ENCODE measurements at regions not wholly inside any gene's neighbourhood (a gene's known extent, or its start where the extent isn't known, plus 50 kb on each side); places are given as distances from the start of the nearest gene placed in this dataset.

- H3K9me3 ChIP-seq (ENCODE audit: insufficient read depth, low read depth, low read length), result peaks cover 13% of the 10 kb centered on the region; the same call in 1 of the 2 replicates
- no peaks in the 10 kb centered on the region for H3K36me3 ChIP-seq (ENCODE audit: insufficient read depth, low read length)
- 70% methylated on average over 2 of the region's 2 CpGs for WGBS
- no peaks in the 10 kb centered on the region for H3K4me1 ChIP-seq (ENCODE audit: insufficient read depth, low read length)
- no peaks in the 10 kb centered on the region for H3K27me3 ChIP-seq (ENCODE audit: insufficient read depth, low read length)
- H3K9ac ChIP-seq (ENCODE audit: low read depth, low read length), result no peak overlapping the region
- H3K27ac ChIP-seq (ENCODE audit: low read depth, low read length), result no peak overlapping the region
- no peak overlapping the region for H3K4me3 ChIP-seq (ENCODE audit: low read length)
These were observed 397.7 kb downstream of the UQCRFS1 start for GRCh38 chr19:28815257-28815656.

GRCh38 chr19:28794301-28794700 lies 418.6 kb downstream of the UQCRFS1 start:
- Histone ChIP-seq H3K9ac (ENCODE audit: low read depth, low read length) (no peak overlapping the region), H3K4me1 (ENCODE audit: insufficient read depth, low read length) (peaks cover 14% of the 10 kb centered on the region), H3K4me3 (ENCODE audit: low read length) (peak overlapping the region; percentile 63), H3K27ac (ENCODE audit: low read depth, low read length) (no peak overlapping the region), H3K27me3 (ENCODE audit: insufficient read depth, low read length) (peaks cover 42% of the 10 kb centered on the region), H3K9me3 (ENCODE audit: insufficient read depth, low read depth, low read length) (no peaks in the 10 kb centered on the region), H3K36me3 (ENCODE audit: insufficient read depth, low read length) (no peaks in the 10 kb centered on the region)
- no CpG with 5 or more reads among the region's 3 CpGs for WGBS

- Histone ChIP-seq H3K4me3 (ENCODE audit: low read length) (peak overlapping the region; percentile 63), H3K36me3 (ENCODE audit: insufficient read depth, low read length) (no peaks in the 10 kb centered on the region), H3K9me3 (ENCODE audit: insufficient read depth, low read depth, low read length) (no peaks in the 10 kb centered on the region), H3K4me1 (ENCODE audit: insufficient read depth, low read length) (peaks cover 14% of the 10 kb centered on the region), H3K9ac (ENCODE audit: low read depth, low read length) (peak overlapping the region; percentile 69), H3K27me3 (ENCODE audit: insufficient read depth, low read length) (peaks cover 42% of the 10 kb centered on the region), H3K27ac (ENCODE audit: low read depth, low read length) (no peak overlapping the region)
- 3% methylated on average over 97 of the region's 97 CpGs for WGBS
These were observed 419.4 kb downstream of the UQCRFS1 start for GRCh38 chr19:28793391-28794168.

GRCh38 chr19:28785971-28786370 lies 427.0 kb downstream of the UQCRFS1 start:
- H3K4me1 ChIP-seq (ENCODE audit: insufficient read depth, low read length), result no peaks in the 10 kb centered on the region
- H3K27me3 ChIP-seq (ENCODE audit: insufficient read depth, low read length), result peaks cover 1% of the 10 kb centered on the region; the same call in 1 of the 2 replicates
- no peaks in the 10 kb centered on the region for H3K36me3 ChIP-seq (ENCODE audit: insufficient read depth, low read length)
- H3K9ac ChIP-seq (ENCODE audit: low read depth, low read length), result no peak overlapping the region
- 0 out of 2 replicates have a peak, but pooled peaks cover 4% of the 10 kb centered on the region for H3K9me3 ChIP-seq (ENCODE audit: insufficient read depth, low read depth, low read length)
- no peak overlapping the region for H3K27ac ChIP-seq (ENCODE audit: low read depth, low read length)
- H3K4me3 ChIP-seq (ENCODE audit: low read length), result no peak overlapping the region
- 38% methylated on average over 2 of the region's 3 CpGs for WGBS

- Histone ChIP-seq H3K27ac (ENCODE audit: low read depth, low read length) (no peak overlapping the region), H3K36me3 (ENCODE audit: insufficient read depth, low read length) (no peaks in the 10 kb centered on the region), H3K4me1 (ENCODE audit: insufficient read depth, low read length) (no peaks in the 10 kb centered on the region), H3K4me3 (ENCODE audit: low read length) (no peak overlapping the region), H3K9me3 (ENCODE audit: insufficient read depth, low read depth, low read length) (peaks cover 15% of the 10 kb centered on the region; the same call in 1 of the 2 replicates), H3K27me3 (ENCODE audit: insufficient read depth, low read length) (no peaks in the 10 kb centered on the region), H3K9ac (ENCODE audit: low read depth, low read length) (no peak overlapping the region)
These were observed 448.9 kb downstream of the UQCRFS1 start for GRCh38 chr19:28764066-28764465.

GRCh38 chr19:28746478-28746877 lies 466.5 kb downstream of the UQCRFS1 start:
- Histone ChIP-seq H3K4me1 (ENCODE audit: insufficient read depth, low read length) (peaks cover 11% of the 10 kb centered on the region), H3K9me3 (ENCODE audit: insufficient read depth, low read depth, low read length) (0 out of 2 replicates have a peak, but pooled peaks cover 3% of the 10 kb centered on the region), H3K9ac (ENCODE audit: low read depth, low read length) (no peak overlapping the region), H3K27me3 (ENCODE audit: insufficient read depth, low read length) (no peaks in the 10 kb centered on the region), H3K27ac (ENCODE audit: low read depth, low read length) (no peak overlapping the region), H3K4me3 (ENCODE audit: low read length) (no peak overlapping the region), H3K36me3 (ENCODE audit: insufficient read depth, low read length) (no peaks in the 10 kb centered on the region)
- 90% methylated on average over 2 of the region's 2 CpGs for WGBS

GRCh38 chr19:28744943-28745342 lies 468.0 kb downstream of the UQCRFS1 start:
- H3K27ac ChIP-seq (ENCODE audit: low read depth, low read length), result no peak overlapping the region
- no peak overlapping the region for H3K4me3 ChIP-seq (ENCODE audit: low read length)
- 0 out of 2 replicates have a peak, but pooled peaks cover 3% of the 10 kb centered on the region for H3K9me3 ChIP-seq (ENCODE audit: insufficient read depth, low read depth, low read length)
- H3K36me3 ChIP-seq (ENCODE audit: insufficient read depth, low read length), result no peaks in the 10 kb centered on the region
- H3K4me1 ChIP-seq (ENCODE audit: insufficient read depth, low read length), result peaks cover 11% of the 10 kb centered on the region
- H3K9ac ChIP-seq (ENCODE audit: low read depth, low read length), result no peak overlapping the region
- 86% methylated on average over 6 of the region's 6 CpGs for WGBS
- H3K27me3 ChIP-seq (ENCODE audit: insufficient read depth, low read length), result no peaks in the 10 kb centered on the region

GRCh38 chr19:28744014-28744413 lies 468.9 kb downstream of the UQCRFS1 start:
- H3K27me3 ChIP-seq (ENCODE audit: insufficient read depth, low read length), result no peaks in the 10 kb centered on the region
- no peak overlapping the region for H3K9ac ChIP-seq (ENCODE audit: low read depth, low read length)
- no peaks in the 10 kb centered on the region for H3K36me3 ChIP-seq (ENCODE audit: insufficient read depth, low read length)
- H3K27ac ChIP-seq (ENCODE audit: low read depth, low read length), result no peak overlapping the region
- H3K9me3 ChIP-seq (ENCODE audit: insufficient read depth, low read depth, low read length), result no peaks in the 10 kb centered on the region
- H3K4me1 ChIP-seq (ENCODE audit: insufficient read depth, low read length), result peaks cover 11% of the 10 kb centered on the region
- no peak overlapping the region for H3K4me3 ChIP-seq (ENCODE audit: low read length)

GRCh38 chr19:28737021-28737895 lies 475.7 kb downstream of the UQCRFS1 start:
- Histone ChIP-seq H3K27ac (ENCODE audit: low read depth, low read length) (0 out of 2 replicates have a peak overlapping the region, but pooled peaks have one; percentile 3), H3K36me3 (ENCODE audit: insufficient read depth, low read length) (no peaks in the 10 kb centered on the region), H3K27me3 (ENCODE audit: insufficient read depth, low read length) (no peaks in the 10 kb centered on the region), H3K9me3 (ENCODE audit: insufficient read depth, low read depth, low read length) (no peaks in the 10 kb centered on the region), H3K9ac (ENCODE audit: low read depth, low read length) (no peak overlapping the region), H3K4me3 (ENCODE audit: low read length) (no peak overlapping the region), H3K4me1 (ENCODE audit: insufficient read depth, low read length) (peaks cover 5% of the 10 kb centered on the region; the same call in 1 of the 2 replicates)
- whole genome bisulfite sequencing, result 53% methylated on average over 6 of the region's 6 CpGs

- no peak overlapping the region for H3K9ac ChIP-seq (ENCODE audit: low read depth, low read length)
- no peaks in the 10 kb centered on the region for H3K36me3 ChIP-seq (ENCODE audit: insufficient read depth, low read length)
- H3K4me3 ChIP-seq (ENCODE audit: low read length), result no peak overlapping the region
- WGBS, result 87% methylated on average over 5 of the region's 5 CpGs
- no peaks in the 10 kb centered on the region for H3K9me3 ChIP-seq (ENCODE audit: insufficient read depth, low read depth, low read length)
- H3K4me1 ChIP-seq (ENCODE audit: insufficient read depth, low read length), result peaks cover 5% of the 10 kb centered on the region; the same call in 1 of the 2 replicates
- no peaks in the 10 kb centered on the region for H3K27me3 ChIP-seq (ENCODE audit: insufficient read depth, low read length)
- no peak overlapping the region for H3K27ac ChIP-seq (ENCODE audit: low read depth, low read length)
These were observed 476.4 kb downstream of the UQCRFS1 start for GRCh38 chr19:28736528-28736927.

- no peak overlapping the region for H3K27ac ChIP-seq (ENCODE audit: low read depth, low read length)
- H3K9ac ChIP-seq (ENCODE audit: low read depth, low read length), result no peak overlapping the region
- WGBS, result 92% methylated on average over 4 of the region's 4 CpGs
- H3K27me3 ChIP-seq (ENCODE audit: insufficient read depth, low read length), result peaks cover 27% of the 10 kb centered on the region
- no peaks in the 10 kb centered on the region for H3K4me1 ChIP-seq (ENCODE audit: insufficient read depth, low read length)
- H3K9me3 ChIP-seq (ENCODE audit: insufficient read depth, low read depth, low read length), result no peaks in the 10 kb centered on the region
- no peak overlapping the region for H3K4me3 ChIP-seq (ENCODE audit: low read length)
- no peaks in the 10 kb centered on the region for H3K36me3 ChIP-seq (ENCODE audit: insufficient read depth, low read length)
These were observed 481.4 kb downstream of the UQCRFS1 start for GRCh38 chr19:28731577-28731976.
